LNCaP clone FGC (cell line): ENCODE measurements at regions not wholly inside any gene's neighbourhood (a gene's known extent, or its start where the extent isn't known, plus 50 kb on each side); places are given as distances from the start of the nearest gene placed in this dataset.

Source experiments
- DNase-seq: peaks from one replicate; pipeline ENCODE4 v3.0.0-alpha.2; 2011; ENCODE audit warnings: low read depth
- H3K4me3 ChIP-seq: 2 replicates; pipeline ENCODE4 v1.5.1; 2011; ENCODE audit warnings: mild to moderate bottlenecking, low read depth, low read length, control low read depth
- CTCF ChIP-seq: IDR thresholded peaks from 2 replicates; pipeline ENCODE4 v1.5.1; 2012; ENCODE audit warnings: mild to moderate bottlenecking; ENCODE audit not compliant: control insufficient read depth, insufficient read depth; ENCODE audit errors: extremely low read depth

GRCh38 chr6:137588472-137588871 lies 94.3 kb upstream of the OLIG3 start:
- no peak overlapping the region for H3K4me3 ChIP-seq
- no peak for DNase-seq
- no peak for TF ChIP-seq CTCF

- DNase-seq = peak; percentile 89
- peak overlapping the region; percentile 35 for H3K4me3 ChIP-seq
- peak; percentile 99 for TF ChIP-seq CTCF
Measured at GRCh38 chr6:137589067-137589848, 95.1 kb upstream of the OLIG3 start.

GRCh38 chr6:137590684-137591083 lies 96.5 kb upstream of the OLIG3 start:
- TF ChIP-seq CTCF = no peak
- H3K4me3 ChIP-seq = no peak overlapping the region
- no peak for DNase-seq

GRCh38 chr6:137601471-137601870 lies 107.3 kb upstream of the OLIG3 start:
- DNase-seq = no peak
- H3K4me3 ChIP-seq = no peak overlapping the region
- no peak for TF ChIP-seq CTCF

GRCh38 chr6:137602313-137603197 lies 108.4 kb upstream of the OLIG3 start:
- TF ChIP-seq CTCF = no peak
- DNase-seq = no peak

GRCh38 chr6:137610702-137611101 lies 116.5 kb upstream of the OLIG3 start:
- no peak overlapping the region for H3K4me3 ChIP-seq
- no peak for DNase-seq
- TF ChIP-seq CTCF = no peak

More at GRCh38 chr6:137602313-137603197, 108.4 kb upstream of the OLIG3 start:
- H3K4me3 ChIP-seq = no peak overlapping the region
